ENCODE measurements at regions not wholly inside any gene's neighbourhood (a gene's known extent, or its start where the extent isn't known, plus 50 kb on each side); places are given as distances from the start of the nearest gene placed in this dataset.

DNA sequence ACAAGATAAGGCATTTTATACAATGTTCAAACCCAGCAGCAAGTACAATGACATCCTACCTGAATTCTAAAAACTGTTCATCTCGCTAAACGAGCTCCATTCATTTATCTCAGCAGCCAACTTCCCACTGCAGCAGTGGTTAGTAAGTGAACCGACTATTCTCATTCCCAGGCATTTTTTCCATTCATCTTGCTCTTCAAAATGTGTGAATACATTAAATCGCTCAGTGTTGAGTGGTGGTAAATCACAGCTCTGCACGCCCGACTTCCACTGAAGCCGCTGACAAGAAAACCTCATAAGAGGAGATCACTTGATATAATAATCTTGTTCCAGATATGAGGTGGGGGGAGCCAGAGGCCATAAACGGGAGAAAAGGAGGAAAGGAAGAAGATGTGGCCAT lies 746.2 kb upstream of the USP15 start:
- TF ChIP-seq CTCF (conservative IDR thresholded peaks at IDR 0.05): no peak
- Mint-ChIP-seq H3K27me3 (peaks cover 9% of the 10 kb centered on the region), H3K9me3 (no peaks in the 10 kb centered on the region), H3K4me1 (ENCODE audit: unreplicated experiment) (no peaks in the 10 kb centered on the region), H3K36me3 (no peaks in the 10 kb centered on the region), H3K27ac (no peak overlapping the region), H3K4me3 (no peak overlapping the region)
- DNase-seq (ENCODE audit: extremely low spot score, unreplicated experiment): no peak

DNA sequence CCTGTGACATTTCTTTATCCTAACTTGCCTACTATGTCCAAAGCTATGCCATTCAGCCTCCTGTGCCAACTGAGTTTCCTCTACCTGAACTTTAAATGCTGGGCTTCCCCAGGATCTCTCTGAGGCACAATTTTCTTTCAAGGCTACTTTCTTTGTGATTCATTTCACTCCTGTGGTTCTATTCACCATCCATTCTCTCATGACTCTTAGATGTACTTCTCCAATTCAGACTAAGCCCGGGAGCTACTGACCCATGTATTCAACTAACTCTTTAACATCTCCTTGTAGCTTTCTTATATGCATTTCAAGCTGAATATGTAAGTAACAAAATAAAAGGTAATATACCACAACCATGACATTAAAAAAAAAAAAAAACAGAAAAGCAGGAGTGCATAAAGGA lies 738.9 kb upstream of the USP15 start:
- Mint-ChIP-seq H3K36me3 (no peaks in the 10 kb centered on the region), H3K9me3 (no peaks in the 10 kb centered on the region), H3K4me1 (ENCODE audit: unreplicated experiment) (no peaks in the 10 kb centered on the region), H3K4me3 (no peak overlapping the region), H3K27me3 (no peaks in the 10 kb centered on the region), H3K27ac (no peak overlapping the region)
- DNase-seq (ENCODE audit: extremely low spot score, unreplicated experiment): no peak
- TF ChIP-seq CTCF (conservative IDR thresholded peaks at IDR 0.05): no peak

DNA sequence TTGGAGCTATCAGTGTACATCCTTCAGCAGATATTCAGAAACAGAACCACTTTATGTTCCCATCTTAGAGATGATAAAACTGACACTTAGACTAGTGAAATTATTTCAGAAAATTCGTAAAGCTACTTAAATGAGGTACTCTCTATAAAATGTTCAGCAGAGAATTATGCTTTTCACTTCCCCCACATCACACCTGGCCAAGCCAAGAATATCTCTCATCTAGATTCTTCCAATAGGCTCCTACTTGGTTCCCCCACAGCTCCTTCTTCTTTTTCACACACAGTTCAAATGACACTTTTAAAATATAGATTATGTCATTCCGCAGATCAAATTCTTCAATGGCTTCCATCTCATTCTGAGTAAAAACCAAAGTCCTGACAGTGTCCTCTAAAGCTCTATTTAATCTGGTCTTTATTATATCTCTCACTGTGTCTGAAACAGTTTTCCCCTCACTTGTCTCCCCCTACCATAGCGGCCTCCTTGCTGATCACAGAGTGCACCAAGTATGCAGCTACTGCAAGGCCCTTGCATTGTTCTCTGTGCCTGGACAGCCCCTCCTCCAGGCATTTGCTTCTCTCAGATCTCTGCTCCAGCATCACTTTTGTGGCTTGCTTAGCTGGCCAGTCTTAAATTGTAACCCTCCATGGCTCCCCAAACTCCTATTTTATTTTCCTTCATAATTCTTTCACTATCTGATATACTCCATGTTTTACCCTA lies 736.8 kb upstream of the USP15 start:
- H3K27me3 Mint-ChIP-seq: no peaks in the 10 kb centered on the region
- H3K36me3 Mint-ChIP-seq: no peaks in the 10 kb centered on the region
- TF ChIP-seq CTCF (conservative IDR thresholded peaks at IDR 0.05): no peak
- no peak overlapping the region for H3K4me3 Mint-ChIP-seq
- H3K27ac Mint-ChIP-seq: no peak overlapping the region
- no peaks in the 10 kb centered on the region for H3K9me3 Mint-ChIP-seq
- no peak for DNase-seq (ENCODE audit: extremely low spot score, unreplicated experiment)
- H3K4me1 Mint-ChIP-seq (ENCODE audit: unreplicated experiment): no peaks in the 10 kb centered on the region

DNA sequence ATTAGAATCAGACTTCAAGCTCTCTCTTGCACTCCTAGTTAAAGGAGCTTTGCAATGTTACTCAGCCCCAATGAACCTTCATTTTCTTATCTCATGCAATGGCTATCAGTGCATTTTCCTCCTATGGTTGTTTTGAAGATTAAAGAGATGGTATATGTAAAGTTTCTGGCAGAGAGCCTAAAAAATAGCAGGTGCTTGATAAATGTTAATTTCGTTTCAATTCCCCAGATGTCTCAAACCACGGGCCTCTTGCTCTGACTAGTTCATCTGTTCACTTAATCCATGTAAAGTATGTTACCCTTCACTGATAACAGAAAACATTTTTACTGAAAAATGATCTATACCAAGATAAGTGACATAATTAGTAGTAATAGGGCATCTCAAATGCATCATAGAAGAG lies 735.4 kb upstream of the USP15 start:
- no peaks in the 10 kb centered on the region for H3K9me3 Mint-ChIP-seq
- H3K4me3 Mint-ChIP-seq: no peak overlapping the region
- no peak for DNase-seq (ENCODE audit: extremely low spot score, unreplicated experiment)

GRCh38 chr12:61525331-61525730 lies 734.9 kb upstream of the USP15 start:
- Mint-ChIP-seq H3K9me3 (no peaks in the 10 kb centered on the region), H3K4me3 (no peak overlapping the region), H3K27me3 (no peaks in the 10 kb centered on the region), H3K36me3 (no peaks in the 10 kb centered on the region), H3K4me1 (ENCODE audit: unreplicated experiment) (no peaks in the 10 kb centered on the region), H3K27ac (no peak overlapping the region)
- no peak for TF ChIP-seq CTCF (conservative IDR thresholded peaks at IDR 0.05)
- DNase-seq (ENCODE audit: extremely low spot score, unreplicated experiment): no peak

More for the DNA sequence above, 735.4 kb upstream of the USP15 start:
- Mint-ChIP-seq H3K4me1 (ENCODE audit: unreplicated experiment) (no peaks in the 10 kb centered on the region), H3K27me3 (no peaks in the 10 kb centered on the region), H3K36me3 (no peaks in the 10 kb centered on the region), H3K27ac (no peak overlapping the region)
- no peak for TF ChIP-seq CTCF (conservative IDR thresholded peaks at IDR 0.05)
